GM12878 (cell line): ENCODE measurements at regions not wholly inside any gene's neighbourhood (a gene's known extent, or its start where the extent isn't known, plus 50 kb on each side); places are given as distances from the start of the nearest gene placed in this dataset.

Source experiments
- ATAC-seq: fragments of 200-7000 bp; cut with Tn5 transposase; 3 replicates; pipeline ENCODE4 v1.9.1; 2020; ENCODE audit warnings: mild to moderate bottlenecking, moderate library complexity
- BruUV-seq: library from RNA; stranded (reverse); fragments of 400-500 nt; replicated peaks from 2 replicates; lab custom pipeline; 2021; lab: Mats Ljungman, UMichigan
- CTCF ChIA-PET: fragments of 300-600 bp; sonication (Branson Sonifier 250); formaldehyde crosslinking; extraction: SDS; loops from one replicate; lab custom pipeline; 2021; ENCODE audit warnings: inconsistent platforms; lab: Yijun Ruan, JAX
- POLR2A ChIA-PET: fragments of 350-600 bp; formaldehyde crosslinking; extraction: SDS; loops from one replicate; lab custom pipeline; 2021; ENCODE audit warnings: inconsistent platforms; lab: Charles Lee
- RAD21 ChIA-PET: fragments of 300-600 bp; sonication (Branson Sonifier 250); formaldehyde crosslinking; loops from one replicate; lab custom pipeline; 2023; ENCODE audit warnings: antibody characterized with exemption; ENCODE audit not compliant: unreplicated experiment; lab: Charles Lee
- SMC1A ChIA-PET: fragments of 300-600 bp; sonication (Branson Sonifier 250); formaldehyde crosslinking; loops from one replicate; lab custom pipeline; 2023; ENCODE audit not compliant: unreplicated experiment, uncharacterized antibody; lab: Charles Lee
- DNase-seq: peaks from one replicate; pipeline ENCODE4 v3.0.0-alpha.2; 2011; ENCODE audit warnings: low read depth, low spot score
- FAIRE-seq: peaks from 3 replicates; lab custom pipeline; 2011; peaks lifted over from hg19 to GRCh38; lab: Jason Lieb, UNC
- H2AFZ ChIP-seq: 2 replicates; pipeline ENCODE4 v1.6.0; 2011; ENCODE audit warnings: low read depth, low read length, control low read depth; ENCODE audit not compliant: control insufficient read depth
- H3K27ac ChIP-seq: 2 replicates; pipeline ENCODE4 v1.5.1; 2011; ENCODE audit warnings: control low read depth; ENCODE audit not compliant: control insufficient read depth, insufficient read depth
- H3K27me3 ChIP-seq, 2 experiments: replicated peaks in 1 of 2; 2 replicates each; pipeline versions ENCODE4 v1.6.0 to v1.6.1; 2011; ENCODE audit warnings: low read length in 1 of 2; ENCODE audit not compliant: control insufficient read depth in 2 of 2, insufficient read depth in 2 of 2
- H3K36me3 ChIP-seq, 2 experiments: 2 replicates each; pipeline ENCODE4 v1.5.1; 2011; ENCODE audit warnings: low read length in 1 of 2; ENCODE audit not compliant: control insufficient read depth in 2 of 2, insufficient read depth in 2 of 2
- H3K4me1 ChIP-seq: 2 replicates; pipeline ENCODE4 v1.6.1; 2011; ENCODE audit warnings: mild to moderate bottlenecking, low read length, moderate library complexity, mixed read lengths; ENCODE audit not compliant: control insufficient read depth, insufficient read depth
- H3K4me2 ChIP-seq: 2 replicates; pipeline ENCODE4 v1.6.0; 2011; ENCODE audit warnings: control low read depth; ENCODE audit not compliant: control insufficient read depth, insufficient read depth
- H3K4me3 ChIP-seq: fragments of 200-600 bp; sonication (generic); 2 replicates; pipeline ENCODE4 v1.5.1; 2016
- H3K79me2 ChIP-seq: 2 replicates; pipeline ENCODE4 v1.6.0; 2011; ENCODE audit warnings: low read length; ENCODE audit not compliant: control insufficient read depth, insufficient read depth
- H3K9ac ChIP-seq: 2 replicates; pipeline ENCODE4 v1.8.0; 2011; ENCODE audit warnings: low read length, control low read depth, mixed read lengths; ENCODE audit not compliant: control insufficient read depth, insufficient read depth
- H3K9me3 ChIP-seq: replicated peaks from 3 replicates; pipeline ENCODE4 v1.5.1; 2011; ENCODE audit warnings: mild to moderate bottlenecking, low read length; ENCODE audit not compliant: control insufficient read depth, insufficient read depth
- H4K20me1 ChIP-seq: 2 replicates; pipeline ENCODE4 v1.6.0; 2011; ENCODE audit not compliant: control insufficient read depth, insufficient read depth
- CBX3 ChIP-seq: fragments of 200-600 bp; sonication (generic); IDR thresholded peaks from 2 replicates; pipeline ENCODE4 v1.6.1; 2016; ENCODE audit warnings: low read depth, borderline replicate concordance
- RUNX3 ChIP-seq: IDR thresholded peaks from 2 replicates; pipeline ENCODE4 v1.6.1; 2012; ENCODE audit warnings: low read length, inconsistent platforms
- WGBS: methylation state at CpG from one replicate; pipeline ENCODE4 v1.1.6; 2016; ENCODE audit warnings: low lambda C conversion rate; ENCODE audit not compliant: insufficient replicate concordance, insufficient coverage; ENCODE audit errors: missing lambda C conversion rate; 5-methylcytosine and 5-hydroxymethylcytosine counted together
- in situ Hi-C: fragments of 300-500 bp; cut with MboI; formaldehyde crosslinking; loops from 9 replicates; pipeline ENCODE4 v1.14.3; 2018; ENCODE audit warnings: mixed read lengths
- intact Hi-C: fragments of 100-400 bp; cut with micrococcal nuclease; formaldehyde crosslinking; loops from one replicate; pipeline ENCODE4 v1.14.2; 2022; ENCODE audit not compliant: unreplicated experiment
- TF ChIP-seq, protein P1 (sequence below): fragments of 450-650 bp; IDR thresholded peaks from 2 replicates; pipeline ENCODE4 v1.6.1; 2017; ENCODE audit warnings: mild to moderate bottlenecking, moderate library complexity
- TF ChIP-seq, protein P2 (sequence below): fragments of 450-650 bp; formaldehyde crosslinking; IDR thresholded peaks from 2 replicates; pipeline ENCODE4 v1.4.0; 2020; ENCODE audit warnings: mild to moderate bottlenecking, moderate library complexity
- TF ChIP-seq, protein P3 (sequence below): fragments of 450-650 bp; IDR thresholded peaks from 2 replicates; pipeline ENCODE4 v1.6.1; 2018; ENCODE audit warnings: borderline replicate concordance, mild to moderate bottlenecking; ENCODE audit not compliant: partially characterized antibody
- TF ChIP-seq, protein P4 (sequence below): fragments of 450-650 bp; formaldehyde crosslinking; IDR thresholded peaks from 2 replicates; pipeline ENCODE4 v1.5.0; 2022; ENCODE audit warnings: mild to moderate bottlenecking, missing genetic modification characterization

DNA sequence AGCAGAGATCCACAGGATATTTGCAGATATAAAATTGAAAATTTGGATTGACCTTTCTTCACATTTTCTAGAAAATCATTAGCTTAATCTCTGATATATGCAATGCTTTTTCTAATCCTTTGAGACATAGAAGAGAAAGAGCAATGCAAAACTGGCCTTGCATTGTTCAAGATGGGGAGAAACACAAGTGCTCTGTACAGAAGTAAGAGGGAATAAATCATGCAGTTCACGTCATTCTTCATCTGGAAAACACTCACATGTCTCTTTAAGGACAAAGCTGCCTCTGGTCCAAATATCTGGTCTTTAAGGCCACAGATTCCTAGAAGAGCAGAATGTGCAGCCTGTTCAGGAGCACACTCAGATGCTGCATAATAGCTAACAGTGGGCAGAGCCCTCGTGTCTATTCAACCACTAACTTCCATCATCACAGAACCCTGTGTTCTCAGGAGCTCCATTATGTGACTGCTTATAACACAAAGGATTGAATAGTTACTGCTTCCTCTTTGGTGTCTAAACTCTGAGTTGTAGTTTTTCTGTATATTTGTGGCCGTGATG, 277.5 kb downstream of the PLK2 start (continued):
- TF ChIP-seq, protein P1, sequence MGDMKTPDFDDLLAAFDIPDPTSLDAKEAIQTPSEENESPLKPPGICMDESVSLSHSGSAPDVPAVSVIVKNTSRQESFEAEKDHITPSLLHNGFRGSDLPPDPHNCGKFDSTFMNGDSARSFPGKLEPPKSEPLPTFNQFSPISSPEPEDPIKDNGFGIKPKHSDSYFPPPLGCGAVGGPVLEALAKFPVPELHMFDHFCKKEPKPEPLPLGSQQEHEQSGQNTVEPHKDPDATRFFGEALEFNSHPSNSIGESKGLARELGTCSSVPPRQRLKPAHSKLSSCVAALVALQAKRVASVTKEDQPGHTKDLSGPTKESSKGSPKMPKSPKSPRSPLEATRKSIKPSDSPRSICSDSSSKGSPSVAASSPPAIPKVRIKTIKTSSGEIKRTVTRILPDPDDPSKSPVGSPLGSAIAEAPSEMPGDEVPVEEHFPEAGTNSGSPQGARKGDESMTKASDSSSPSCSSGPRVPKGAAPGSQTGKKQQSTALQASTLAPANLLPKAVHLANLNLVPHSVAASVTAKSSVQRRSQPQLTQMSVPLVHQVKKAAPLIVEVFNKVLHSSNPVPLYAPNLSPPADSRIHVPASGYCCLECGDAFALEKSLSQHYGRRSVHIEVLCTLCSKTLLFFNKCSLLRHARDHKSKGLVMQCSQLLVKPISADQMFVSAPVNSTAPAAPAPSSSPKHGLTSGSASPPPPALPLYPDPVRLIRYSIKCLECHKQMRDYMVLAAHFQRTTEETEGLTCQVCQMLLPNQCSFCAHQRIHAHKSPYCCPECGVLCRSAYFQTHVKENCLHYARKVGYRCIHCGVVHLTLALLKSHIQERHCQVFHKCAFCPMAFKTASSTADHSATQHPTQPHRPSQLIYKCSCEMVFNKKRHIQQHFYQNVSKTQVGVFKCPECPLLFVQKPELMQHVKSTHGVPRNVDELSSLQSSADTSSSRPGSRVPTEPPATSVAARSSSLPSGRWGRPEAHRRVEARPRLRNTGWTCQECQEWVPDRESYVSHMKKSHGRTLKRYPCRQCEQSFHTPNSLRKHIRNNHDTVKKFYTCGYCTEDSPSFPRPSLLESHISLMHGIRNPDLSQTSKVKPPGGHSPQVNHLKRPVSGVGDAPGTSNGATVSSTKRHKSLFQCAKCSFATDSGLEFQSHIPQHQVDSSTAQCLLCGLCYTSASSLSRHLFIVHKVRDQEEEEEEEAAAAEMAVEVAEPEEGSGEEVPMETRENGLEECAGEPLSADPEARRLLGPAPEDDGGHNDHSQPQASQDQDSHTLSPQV, result no peak

DNA sequence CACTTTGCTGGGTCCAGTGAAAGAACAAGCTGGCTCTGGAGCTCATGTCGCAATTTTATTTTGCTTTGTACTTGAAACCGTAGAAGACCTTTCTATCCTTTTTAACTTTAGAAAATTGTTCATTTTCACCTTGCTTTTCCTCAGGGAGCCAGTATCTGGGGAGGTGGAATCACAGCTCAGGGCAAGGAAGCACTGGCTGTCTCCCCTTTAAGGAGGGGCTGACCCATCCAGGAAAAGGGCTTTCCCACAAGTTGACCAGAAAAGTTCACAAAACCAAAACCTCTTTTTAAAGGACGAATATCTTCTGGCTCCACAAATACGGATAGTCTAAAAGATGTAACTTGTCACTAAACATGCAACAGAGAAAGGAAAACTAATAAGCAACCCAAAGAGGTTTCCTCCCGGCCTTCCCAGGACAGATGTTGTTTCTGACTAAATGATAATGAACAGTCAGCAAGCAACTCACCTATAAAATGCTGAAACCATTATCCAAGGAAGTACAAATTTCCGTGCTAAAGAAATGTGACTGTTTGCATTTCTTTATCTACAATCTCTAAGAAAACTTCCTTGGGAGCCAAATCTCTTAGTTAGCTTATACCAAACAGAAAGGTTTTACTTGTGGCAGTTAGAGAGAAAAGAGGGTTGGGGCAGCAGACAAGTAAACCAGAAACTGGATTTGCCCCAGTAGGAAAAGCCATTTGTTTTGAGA, 278.2 kb downstream of the PLK2 start:
- RAD21 ChIA-PET, result no interaction called here
- CTCF ChIA-PET, result no interaction called here
- no peaks in the 10 kb centered on the region for H3K4me1 ChIP-seq
- H3K79me2 ChIP-seq, result no peaks in the 10 kb centered on the region
- no peak overlapping the region for H2AFZ ChIP-seq
- no peaks in the 10 kb centered on the region for H4K20me1 ChIP-seq
- WGBS, result 28% methylated on average over 6 of the region's 6 CpGs
- FAIRE-seq (no peak), ATAC-seq (no peak), DNase-seq (no peak)
- POLR2A ChIA-PET, result no interaction called here
- no peak overlapping the region for H3K4me3 ChIP-seq
- intact Hi-C loops (no loop called here), in situ Hi-C loops (no loop called here)
- H3K9me3 ChIP-seq, result no peaks in the 10 kb centered on the region
- no TSS peak for BruUV-seq
- no peaks in the 10 kb centered on the region for H3K27me3 ChIP-seq
- no peak overlapping the region for H3K27ac ChIP-seq
- no peak overlapping the region for H3K9ac ChIP-seq
- H3K36me3 ChIP-seq, result no peaks in the 10 kb centered on the region
- SMC1A ChIA-PET, result no interaction called here
- no peak overlapping the region for H3K4me2 ChIP-seq
- TF ChIP-seq, protein P2, sequence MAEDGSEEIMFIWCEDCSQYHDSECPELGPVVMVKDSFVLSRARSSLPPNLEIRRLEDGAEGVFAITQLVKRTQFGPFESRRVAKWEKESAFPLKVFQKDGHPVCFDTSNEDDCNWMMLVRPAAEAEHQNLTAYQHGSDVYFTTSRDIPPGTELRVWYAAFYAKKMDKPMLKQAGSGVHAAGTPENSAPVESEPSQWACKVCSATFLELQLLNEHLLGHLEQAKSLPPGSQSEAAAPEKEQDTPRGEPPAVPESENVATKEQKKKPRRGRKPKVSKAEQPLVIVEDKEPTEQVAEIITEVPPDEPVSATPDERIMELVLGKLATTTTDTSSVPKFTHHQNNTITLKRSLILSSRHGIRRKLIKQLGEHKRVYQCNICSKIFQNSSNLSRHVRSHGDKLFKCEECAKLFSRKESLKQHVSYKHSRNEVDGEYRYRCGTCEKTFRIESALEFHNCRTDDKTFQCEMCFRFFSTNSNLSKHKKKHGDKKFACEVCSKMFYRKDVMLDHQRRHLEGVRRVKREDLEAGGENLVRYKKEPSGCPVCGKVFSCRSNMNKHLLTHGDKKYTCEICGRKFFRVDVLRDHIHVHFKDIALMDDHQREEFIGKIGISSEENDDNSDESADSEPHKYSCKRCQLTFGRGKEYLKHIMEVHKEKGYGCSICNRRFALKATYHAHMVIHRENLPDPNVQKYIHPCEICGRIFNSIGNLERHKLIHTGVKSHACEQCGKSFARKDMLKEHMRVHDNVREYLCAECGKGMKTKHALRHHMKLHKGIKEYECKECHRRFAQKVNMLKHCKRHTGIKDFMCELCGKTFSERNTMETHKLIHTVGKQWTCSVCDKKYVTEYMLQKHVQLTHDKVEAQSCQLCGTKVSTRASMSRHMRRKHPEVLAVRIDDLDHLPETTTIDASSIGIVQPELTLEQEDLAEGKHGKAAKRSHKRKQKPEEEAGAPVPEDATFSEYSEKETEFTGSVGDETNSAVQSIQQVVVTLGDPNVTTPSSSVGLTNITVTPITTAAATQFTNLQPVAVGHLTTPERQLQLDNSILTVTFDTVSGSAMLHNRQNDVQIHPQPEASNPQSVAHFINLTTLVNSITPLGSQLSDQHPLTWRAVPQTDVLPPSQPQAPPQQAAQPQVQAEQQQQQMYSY (CRISPR knock-in tag), result no peak
- no peak for TF ChIP-seq CBX3
- TF ChIP-seq, protein P3, sequence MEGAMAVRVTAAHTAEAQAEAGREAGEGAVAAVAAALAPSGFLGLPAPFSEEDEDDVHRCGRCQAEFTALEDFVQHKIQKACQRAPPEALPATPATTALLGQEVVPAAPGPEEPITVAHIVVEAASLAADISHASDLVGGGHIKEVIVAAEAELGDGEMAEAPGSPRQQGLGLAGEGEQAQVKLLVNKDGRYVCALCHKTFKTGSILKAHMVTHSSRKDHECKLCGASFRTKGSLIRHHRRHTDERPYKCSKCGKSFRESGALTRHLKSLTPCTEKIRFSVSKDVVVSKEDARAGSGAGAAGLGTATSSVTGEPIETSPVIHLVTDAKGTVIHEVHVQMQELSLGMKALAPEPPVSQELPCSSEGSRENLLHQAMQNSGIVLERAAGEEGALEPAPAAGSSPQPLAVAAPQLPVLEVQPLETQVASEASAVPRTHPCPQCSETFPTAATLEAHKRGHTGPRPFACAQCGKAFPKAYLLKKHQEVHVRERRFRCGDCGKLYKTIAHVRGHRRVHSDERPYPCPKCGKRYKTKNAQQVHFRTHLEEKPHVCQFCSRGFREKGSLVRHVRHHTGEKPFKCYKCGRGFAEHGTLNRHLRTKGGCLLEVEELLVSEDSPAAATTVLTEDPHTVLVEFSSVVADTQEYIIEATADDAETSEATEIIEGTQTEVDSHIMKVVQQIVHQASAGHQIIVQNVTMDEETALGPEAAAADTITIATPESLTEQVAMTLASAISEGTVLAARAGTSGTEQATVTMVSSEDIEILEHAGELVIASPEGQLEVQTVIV, result no peak
- TF ChIP-seq, protein P4, sequence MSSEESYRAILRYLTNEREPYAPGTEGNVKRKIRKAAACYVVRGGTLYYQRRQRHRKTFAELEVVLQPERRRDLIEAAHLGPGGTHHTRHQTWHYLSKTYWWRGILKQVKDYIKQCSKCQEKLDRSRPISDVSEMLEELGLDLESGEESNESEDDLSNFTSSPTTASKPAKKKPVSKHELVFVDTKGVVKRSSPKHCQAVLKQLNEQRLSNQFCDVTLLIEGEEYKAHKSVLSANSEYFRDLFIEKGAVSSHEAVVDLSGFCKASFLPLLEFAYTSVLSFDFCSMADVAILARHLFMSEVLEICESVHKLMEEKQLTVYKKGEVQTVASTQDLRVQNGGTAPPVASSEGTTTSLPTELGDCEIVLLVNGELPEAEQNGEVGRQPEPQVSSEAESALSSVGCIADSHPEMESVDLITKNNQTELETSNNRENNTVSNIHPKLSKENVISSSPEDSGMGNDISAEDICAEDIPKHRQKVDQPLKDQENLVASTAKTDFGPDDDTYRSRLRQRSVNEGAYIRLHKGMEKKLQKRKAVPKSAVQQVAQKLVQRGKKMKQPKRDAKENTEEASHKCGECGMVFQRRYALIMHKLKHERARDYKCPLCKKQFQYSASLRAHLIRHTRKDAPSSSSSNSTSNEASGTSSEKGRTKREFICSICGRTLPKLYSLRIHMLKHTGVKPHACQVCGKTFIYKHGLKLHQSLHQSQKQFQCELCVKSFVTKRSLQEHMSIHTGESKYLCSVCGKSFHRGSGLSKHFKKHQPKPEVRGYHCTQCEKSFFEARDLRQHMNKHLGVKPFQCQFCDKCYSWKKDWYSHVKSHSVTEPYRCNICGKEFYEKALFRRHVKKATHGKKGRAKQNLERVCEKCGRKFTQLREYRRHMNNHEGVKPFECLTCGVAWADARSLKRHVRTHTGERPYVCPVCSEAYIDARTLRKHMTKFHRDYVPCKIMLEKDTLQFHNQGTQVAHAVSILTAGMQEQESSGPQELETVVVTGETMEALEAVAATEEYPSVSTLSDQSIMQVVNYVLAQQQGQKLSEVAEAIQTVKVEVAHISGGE (CRISPR knock-in tag), result no peak
- TF ChIP-seq RUNX3, result no peak
